GM12878 (cell line): ENCODE measurements at regions not wholly inside any gene's neighbourhood (a gene's known extent, or its start where the extent isn't known, plus 50 kb on each side); places are given as distances from the start of the nearest gene placed in this dataset.

ENCODE experiments used
- ATAC-seq: fragments of 200-7000 bp; cut with Tn5 transposase; 3 replicates; pipeline ENCODE4 v1.9.1; 2020; ENCODE audit warnings: mild to moderate bottlenecking, moderate library complexity
- BruUV-seq: library from RNA; stranded (reverse); fragments of 400-500 nt; replicated peaks from 2 replicates; lab custom pipeline; 2021; lab: Mats Ljungman, UMichigan
- CTCF ChIA-PET: fragments of 300-600 bp; sonication (Branson Sonifier 250); formaldehyde crosslinking; extraction: SDS; loops from one replicate; lab custom pipeline; 2021; ENCODE audit warnings: inconsistent platforms; lab: Yijun Ruan, JAX
- POLR2A ChIA-PET: fragments of 350-600 bp; formaldehyde crosslinking; extraction: SDS; loops from one replicate; lab custom pipeline; 2021; ENCODE audit warnings: inconsistent platforms; lab: Charles Lee
- RAD21 ChIA-PET: fragments of 300-600 bp; sonication (Branson Sonifier 250); formaldehyde crosslinking; loops from one replicate; lab custom pipeline; 2023; ENCODE audit warnings: antibody characterized with exemption; ENCODE audit not compliant: unreplicated experiment; lab: Charles Lee
- SMC1A ChIA-PET: fragments of 300-600 bp; sonication (Branson Sonifier 250); formaldehyde crosslinking; loops from one replicate; lab custom pipeline; 2023; ENCODE audit not compliant: unreplicated experiment, uncharacterized antibody; lab: Charles Lee
- DNase-seq: peaks from one replicate; pipeline ENCODE4 v3.0.0-alpha.2; 2011; ENCODE audit warnings: low read depth, low spot score
- FAIRE-seq: peaks from 3 replicates; lab custom pipeline; 2011; peaks lifted over from hg19 to GRCh38; lab: Jason Lieb, UNC
- H2AFZ ChIP-seq: 2 replicates; pipeline ENCODE4 v1.6.0; 2011; ENCODE audit warnings: low read depth, low read length, control low read depth; ENCODE audit not compliant: control insufficient read depth
- H3K27ac ChIP-seq: 2 replicates; pipeline ENCODE4 v1.5.1; 2011; ENCODE audit warnings: control low read depth; ENCODE audit not compliant: control insufficient read depth, insufficient read depth
- H3K27me3 ChIP-seq, 2 experiments: replicated peaks in 1 of 2; 2 replicates each; pipeline versions ENCODE4 v1.6.0 to v1.6.1; 2011; ENCODE audit warnings: low read length in 1 of 2; ENCODE audit not compliant: control insufficient read depth in 2 of 2, insufficient read depth in 2 of 2
- H3K36me3 ChIP-seq, 2 experiments: 2 replicates each; pipeline ENCODE4 v1.5.1; 2011; ENCODE audit warnings: low read length in 1 of 2; ENCODE audit not compliant: control insufficient read depth in 2 of 2, insufficient read depth in 2 of 2
- H3K4me1 ChIP-seq: 2 replicates; pipeline ENCODE4 v1.6.1; 2011; ENCODE audit warnings: mild to moderate bottlenecking, low read length, moderate library complexity, mixed read lengths; ENCODE audit not compliant: control insufficient read depth, insufficient read depth
- H3K4me2 ChIP-seq: 2 replicates; pipeline ENCODE4 v1.6.0; 2011; ENCODE audit warnings: control low read depth; ENCODE audit not compliant: control insufficient read depth, insufficient read depth
- H3K4me3 ChIP-seq: fragments of 200-600 bp; sonication (generic); 2 replicates; pipeline ENCODE4 v1.5.1; 2016
- H3K79me2 ChIP-seq: 2 replicates; pipeline ENCODE4 v1.6.0; 2011; ENCODE audit warnings: low read length; ENCODE audit not compliant: control insufficient read depth, insufficient read depth
- H3K9ac ChIP-seq: 2 replicates; pipeline ENCODE4 v1.8.0; 2011; ENCODE audit warnings: low read length, control low read depth, mixed read lengths; ENCODE audit not compliant: control insufficient read depth, insufficient read depth
- H3K9me3 ChIP-seq: replicated peaks from 3 replicates; pipeline ENCODE4 v1.5.1; 2011; ENCODE audit warnings: mild to moderate bottlenecking, low read length; ENCODE audit not compliant: control insufficient read depth, insufficient read depth
- H4K20me1 ChIP-seq: 2 replicates; pipeline ENCODE4 v1.6.0; 2011; ENCODE audit not compliant: control insufficient read depth, insufficient read depth
- ATF7 ChIP-seq: fragments of 450-650 bp; IDR thresholded peaks from 2 replicates; pipeline ENCODE4 v1.6.1; 2016; ENCODE audit warnings: low read depth, mild to moderate bottlenecking
- CBFB ChIP-seq: IDR thresholded peaks from 2 replicates; pipeline ENCODE4 v1.6.1; 2016; ENCODE audit warnings: antibody characterized with exemption, low read depth
- CREB1 ChIP-seq: IDR thresholded peaks from 2 replicates; pipeline ENCODE4 v1.6.1; 2012; ENCODE audit warnings: low read depth, mild to moderate bottlenecking, inconsistent platforms
- E2F8 ChIP-seq: fragments of 450-650 bp; IDR thresholded peaks from 2 replicates; pipeline ENCODE4 v1.6.1; 2018; ENCODE audit warnings: mild to moderate bottlenecking, low read depth, moderate library complexity; ENCODE audit not compliant: partially characterized antibody
- HDAC2 ChIP-seq: fragments of 200-600 bp; sonication (generic); IDR thresholded peaks from 2 replicates; pipeline ENCODE4 v1.6.1; 2017
- IRF4 ChIP-seq: IDR thresholded peaks from 2 replicates; pipeline ENCODE4 v1.6.1; 2011; ENCODE audit warnings: low read depth, low read length
- MEF2A ChIP-seq: IDR thresholded peaks from 2 replicates; pipeline ENCODE4 v1.6.1; 2011; ENCODE audit warnings: low read depth, mild to moderate bottlenecking, low read length, moderate library complexity; ENCODE audit not compliant: insufficient read depth
- MYC ChIP-seq: IDR thresholded peaks from 2 replicates; pipeline ENCODE4 v1.6.1; 2011; ENCODE audit warnings: mild to moderate bottlenecking, low read length, moderate library complexity, inconsistent platforms; ENCODE audit not compliant: insufficient read depth, insufficient replicate concordance, insufficient read length, severe bottlenecking
- POLR2AphosphoS2 ChIP-seq: IDR thresholded peaks from 2 replicates; pipeline ENCODE4 v1.6.1; 2011; ENCODE audit warnings: low read depth, mild to moderate bottlenecking, low read length, improper control_type of control experiment, moderate library complexity
- RAD21 ChIP-seq: IDR thresholded peaks from 2 replicates; pipeline ENCODE4 v1.6.1; 2011; ENCODE audit warnings: mild to moderate bottlenecking, low read depth, low read length, moderate library complexity; ENCODE audit not compliant: insufficient read depth
- REST ChIP-seq: IDR thresholded peaks from 2 replicates; pipeline ENCODE4 v1.6.1; 2012; ENCODE audit warnings: mild to moderate bottlenecking, low read depth, low read length
- SMC3 ChIP-seq: IDR thresholded peaks from 2 replicates; pipeline ENCODE4 v1.6.1; 2011; ENCODE audit warnings: low read length, improper control_type of control experiment, borderline replicate concordance
- STAT3 ChIP-seq: IDR thresholded peaks from 2 replicates; pipeline ENCODE4 v1.6.1; 2011; ENCODE audit warnings: low read depth, low read length, improper control_type of control experiment
- SUZ12 ChIP-seq: fragments of 200-600 bp; sonication (generic); IDR thresholded peaks from one replicate; pipeline ENCODE4 v1.6.1; 2018; ENCODE audit warnings: antibody characterized with exemption, mild to moderate bottlenecking; ENCODE audit not compliant: unreplicated experiment
- WRNIP1 ChIP-seq: IDR thresholded peaks from 2 replicates; pipeline ENCODE4 v1.6.1; 2011; ENCODE audit warnings: low read depth, low read length, improper control_type of control experiment, borderline replicate concordance
- WGBS: methylation state at CpG from one replicate; pipeline ENCODE4 v1.1.6; 2016; ENCODE audit warnings: low lambda C conversion rate; ENCODE audit not compliant: insufficient replicate concordance, insufficient coverage; ENCODE audit errors: missing lambda C conversion rate; 5-methylcytosine and 5-hydroxymethylcytosine counted together
- in situ Hi-C: fragments of 300-500 bp; cut with MboI; formaldehyde crosslinking; loops from 9 replicates; pipeline ENCODE4 v1.14.3; 2018; ENCODE audit warnings: mixed read lengths
- intact Hi-C: fragments of 100-400 bp; cut with micrococcal nuclease; formaldehyde crosslinking; loops from one replicate; pipeline ENCODE4 v1.14.2; 2022; ENCODE audit not compliant: unreplicated experiment
- TF ChIP-seq, protein P1 (sequence below): IDR thresholded peaks from 2 replicates; pipeline ENCODE4 v1.6.1; 2011; ENCODE audit warnings: mild to moderate bottlenecking, low read depth, low read length, moderate library complexity; ENCODE audit not compliant: insufficient replicate concordance

GRCh38 chr12:88684170-88684569 lies 103.9 kb upstream of the KITLG start (continued):
- no peak for TF ChIP-seq REST
- TF ChIP-seq STAT3 = no peak
- TF ChIP-seq HDAC2 = no peak

- ChIA-PET CTCF (no interaction called here), RAD21 (interaction anchor here (0.9 kb wide), 1 partner anchor 96 kb away, joined by 3 read pairs; no protein-coding TSS in a partner anchor), POLR2A (no interaction called here), SMC1A (no interaction called here)
- no peaks in the 10 kb centered on the region for H3K27me3 ChIP-seq
- H2AFZ ChIP-seq = no peak overlapping the region
- FAIRE-seq (no peak), DNase-seq (no peak), ATAC-seq (no peak)
- no peaks in the 10 kb centered on the region for H3K79me2 ChIP-seq
- WGBS = 17% methylated on average over 1 of the region's 1 CpG
- H3K27ac ChIP-seq = no peak overlapping the region
- H3K4me1 ChIP-seq = no peaks in the 10 kb centered on the region
- BruUV-seq = no TSS peak
- no peak overlapping the region for H3K4me2 ChIP-seq
- no peak for TF ChIP-seq WRNIP1
- TF ChIP-seq CREB1 = no peak
- TF ChIP-seq ATF7 = no peak
- no peak for TF ChIP-seq E2F8
- no peak for TF ChIP-seq IRF4
- TF ChIP-seq MEF2A = no peak
- TF ChIP-seq, protein P1, sequence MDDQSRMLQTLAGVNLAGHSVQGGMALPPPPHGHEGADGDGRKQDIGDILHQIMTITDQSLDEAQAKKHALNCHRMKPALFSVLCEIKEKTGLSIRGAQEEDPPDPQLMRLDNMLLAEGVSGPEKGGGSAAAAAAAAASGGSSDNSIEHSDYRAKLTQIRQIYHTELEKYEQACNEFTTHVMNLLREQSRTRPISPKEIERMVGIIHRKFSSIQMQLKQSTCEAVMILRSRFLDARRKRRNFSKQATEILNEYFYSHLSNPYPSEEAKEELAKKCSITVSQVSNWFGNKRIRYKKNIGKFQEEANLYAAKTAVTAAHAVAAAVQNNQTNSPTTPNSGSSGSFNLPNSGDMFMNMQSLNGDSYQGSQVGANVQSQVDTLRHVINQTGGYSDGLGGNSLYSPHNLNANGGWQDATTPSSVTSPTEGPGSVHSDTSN = no peak
- TF ChIP-seq POLR2AphosphoS2 = no peak
- TF ChIP-seq SUZ12 = no peak
- TF ChIP-seq SMC3 = no peak
- TF ChIP-seq MYC = no peak
- no peak for TF ChIP-seq HDAC2
- TF ChIP-seq RAD21 = no peak
- no peak for TF ChIP-seq CBFB
- H3K9me3 ChIP-seq = no peaks in the 10 kb centered on the region
- H3K4me3 ChIP-seq = no peak overlapping the region
- no peak overlapping the region for H3K9ac ChIP-seq
- no peaks in the 10 kb centered on the region for H3K36me3 ChIP-seq
- no peaks in the 10 kb centered on the region for H4K20me1 ChIP-seq
- in situ Hi-C loops (no loop called here), intact Hi-C loops (no loop called here)
These were observed 103.4 kb upstream of the KITLG start for GRCh38 chr12:88683628-88684027.
